ENCODE measurements at regions not wholly inside any gene's neighbourhood (a gene's known extent, or its start where the extent isn't known, plus 50 kb on each side); places are given as distances from the start of the nearest gene placed in this dataset.

DNA sequence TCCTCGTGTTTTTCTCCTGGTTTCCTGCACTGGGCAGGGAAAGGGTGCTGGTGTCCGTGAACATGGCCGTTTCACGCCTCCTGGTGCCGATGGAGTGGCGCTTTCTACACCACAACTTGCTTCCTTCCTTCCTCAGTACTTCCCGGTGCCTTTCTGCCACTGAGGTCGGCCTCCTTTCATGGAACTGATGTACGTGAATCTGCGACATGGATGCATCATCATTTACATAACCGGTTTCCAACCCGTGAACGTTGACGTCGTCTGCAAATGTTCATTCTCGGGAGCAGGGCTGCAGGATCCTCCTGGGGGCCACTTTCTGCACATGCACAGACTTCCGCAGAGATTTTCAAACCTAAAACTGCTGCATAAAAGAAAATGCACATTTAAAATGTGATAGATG, 474.4 kb downstream of the BRD1 start:
- H3K36me3 ChIP-seq (ENCODE audit: control insufficient read depth, insufficient read depth, low read length) = no peaks in the 10 kb centered on the region
- intact Hi-C loops (cut with micrococcal nuclease; ENCODE audit: unreplicated experiment) (no loop called here), in situ Hi-C loops (cut with HindIII; ENCODE audit: low pct_unique_long_range_greater_than_20kb, low sequenced_read_pairs) (no loop called here)
- no peak overlapping the region for H3K4me3 ChIP-seq (ENCODE audit: low read depth in 2 of 2, low read length in 2 of 2)
- H3K9me3 ChIP-seq (ENCODE audit: control insufficient read depth, insufficient read depth, low read depth, low read length) = no peaks in the 10 kb centered on the region
- ATAC-seq (no peak), DNase-seq (ENCODE audit: low read depth, low spot score) (no peak)
- TF ChIP-seq, protein P1, sequence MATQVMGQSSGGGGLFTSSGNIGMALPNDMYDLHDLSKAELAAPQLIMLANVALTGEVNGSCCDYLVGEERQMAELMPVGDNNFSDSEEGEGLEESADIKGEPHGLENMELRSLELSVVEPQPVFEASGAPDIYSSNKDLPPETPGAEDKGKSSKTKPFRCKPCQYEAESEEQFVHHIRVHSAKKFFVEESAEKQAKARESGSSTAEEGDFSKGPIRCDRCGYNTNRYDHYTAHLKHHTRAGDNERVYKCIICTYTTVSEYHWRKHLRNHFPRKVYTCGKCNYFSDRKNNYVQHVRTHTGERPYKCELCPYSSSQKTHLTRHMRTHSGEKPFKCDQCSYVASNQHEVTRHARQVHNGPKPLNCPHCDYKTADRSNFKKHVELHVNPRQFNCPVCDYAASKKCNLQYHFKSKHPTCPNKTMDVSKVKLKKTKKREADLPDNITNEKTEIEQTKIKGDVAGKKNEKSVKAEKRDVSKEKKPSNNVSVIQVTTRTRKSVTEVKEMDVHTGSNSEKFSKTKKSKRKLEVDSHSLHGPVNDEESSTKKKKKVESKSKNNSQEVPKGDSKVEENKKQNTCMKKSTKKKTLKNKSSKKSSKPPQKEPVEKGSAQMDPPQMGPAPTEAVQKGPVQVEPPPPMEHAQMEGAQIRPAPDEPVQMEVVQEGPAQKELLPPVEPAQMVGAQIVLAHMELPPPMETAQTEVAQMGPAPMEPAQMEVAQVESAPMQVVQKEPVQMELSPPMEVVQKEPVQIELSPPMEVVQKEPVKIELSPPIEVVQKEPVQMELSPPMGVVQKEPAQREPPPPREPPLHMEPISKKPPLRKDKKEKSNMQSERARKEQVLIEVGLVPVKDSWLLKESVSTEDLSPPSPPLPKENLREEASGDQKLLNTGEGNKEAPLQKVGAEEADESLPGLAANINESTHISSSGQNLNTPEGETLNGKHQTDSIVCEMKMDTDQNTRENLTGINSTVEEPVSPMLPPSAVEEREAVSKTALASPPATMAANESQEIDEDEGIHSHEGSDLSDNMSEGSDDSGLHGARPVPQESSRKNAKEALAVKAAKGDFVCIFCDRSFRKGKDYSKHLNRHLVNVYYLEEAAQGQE (IDR thresholded peaks at IDR 0.05; ENCODE audit: insufficient read depth in 1 of 2, low read depth in 2 of 2, low read length in 1 of 2) = no peak
- no peak for TF ChIP-seq POLR2AphosphoS5 (IDR thresholded peaks at IDR 0.05; ENCODE audit: low read depth, low read length)
- TF ChIP-seq, protein P2, sequence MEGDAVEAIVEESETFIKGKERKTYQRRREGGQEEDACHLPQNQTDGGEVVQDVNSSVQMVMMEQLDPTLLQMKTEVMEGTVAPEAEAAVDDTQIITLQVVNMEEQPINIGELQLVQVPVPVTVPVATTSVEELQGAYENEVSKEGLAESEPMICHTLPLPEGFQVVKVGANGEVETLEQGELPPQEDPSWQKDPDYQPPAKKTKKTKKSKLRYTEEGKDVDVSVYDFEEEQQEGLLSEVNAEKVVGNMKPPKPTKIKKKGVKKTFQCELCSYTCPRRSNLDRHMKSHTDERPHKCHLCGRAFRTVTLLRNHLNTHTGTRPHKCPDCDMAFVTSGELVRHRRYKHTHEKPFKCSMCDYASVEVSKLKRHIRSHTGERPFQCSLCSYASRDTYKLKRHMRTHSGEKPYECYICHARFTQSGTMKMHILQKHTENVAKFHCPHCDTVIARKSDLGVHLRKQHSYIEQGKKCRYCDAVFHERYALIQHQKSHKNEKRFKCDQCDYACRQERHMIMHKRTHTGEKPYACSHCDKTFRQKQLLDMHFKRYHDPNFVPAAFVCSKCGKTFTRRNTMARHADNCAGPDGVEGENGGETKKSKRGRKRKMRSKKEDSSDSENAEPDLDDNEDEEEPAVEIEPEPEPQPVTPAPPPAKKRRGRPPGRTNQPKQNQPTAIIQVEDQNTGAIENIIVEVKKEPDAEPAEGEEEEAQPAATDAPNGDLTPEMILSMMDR (IDR thresholded peaks at IDR 0.05) = no peak
- no peak for TF ChIP-seq SIN3A (IDR thresholded peaks at IDR 0.05; ENCODE audit: borderline replicate concordance, insufficient read depth, low read depth, low read length)
- no peak for TF ChIP-seq TCF7L2 (IDR thresholded peaks at IDR 0.05; ENCODE audit: low read depth, low read length)
- ChIA-PET POLR2A (no interaction called here), CTCF (no interaction called here)
- H3K4me1 ChIP-seq (ENCODE audit: control insufficient read depth, insufficient read depth, low read length) = no peaks in the 10 kb centered on the region
- H3K27ac ChIP-seq (ENCODE audit: low read length) = no peak overlapping the region
- BruUV-seq (replicated peaks) = no TSS peak
- no peaks in the 10 kb centered on the region; the same call in 1 of the 2 replicates for H3K27me3 ChIP-seq (ENCODE audit: control insufficient read depth, insufficient read depth, low read length)

- BruUV-seq (replicated peaks) = no TSS peak
- H3K27ac ChIP-seq (ENCODE audit: low read length) = no peak overlapping the region
- in situ Hi-C loops (cut with HindIII; ENCODE audit: low pct_unique_long_range_greater_than_20kb, low sequenced_read_pairs) (no loop called here), intact Hi-C loops (cut with micrococcal nuclease; ENCODE audit: unreplicated experiment) (no loop called here)
- H3K9me3 ChIP-seq (ENCODE audit: control insufficient read depth, insufficient read depth, low read depth, low read length) = no peaks in the 10 kb centered on the region
- CTCF ChIA-PET = no interaction called here
- H3K36me3 ChIP-seq (ENCODE audit: control insufficient read depth, insufficient read depth, low read length) = no peaks in the 10 kb centered on the region
- POLR2A ChIA-PET = no interaction called here
- H3K4me1 ChIP-seq (ENCODE audit: control insufficient read depth, insufficient read depth, low read length) = no peaks in the 10 kb centered on the region
- TF ChIP-seq SIN3A (IDR thresholded peaks at IDR 0.05; ENCODE audit: borderline replicate concordance, insufficient read depth, low read depth, low read length) = no peak
- TF ChIP-seq, protein P2 (IDR thresholded peaks at IDR 0.05) = no peak
- TF ChIP-seq, protein P1 (IDR thresholded peaks at IDR 0.05; ENCODE audit: insufficient read depth in 1 of 2, low read depth in 2 of 2, low read length in 1 of 2) = no peak
- TF ChIP-seq TCF7L2 (IDR thresholded peaks at IDR 0.05; ENCODE audit: low read depth, low read length) = no peak
- TF ChIP-seq POLR2AphosphoS5 (IDR thresholded peaks at IDR 0.05; ENCODE audit: low read depth, low read length) = no peak
- DNase-seq (ENCODE audit: low read depth, low spot score) (no peak), ATAC-seq (no peak)
- no peak overlapping the region for H3K4me3 ChIP-seq (ENCODE audit: low read depth in 2 of 2, low read length in 2 of 2)
- no peaks in the 10 kb centered on the region; the same call in 1 of the 2 replicates for H3K27me3 ChIP-seq (ENCODE audit: control insufficient read depth, insufficient read depth, low read length)
Measured at GRCh38 chr22:49352361-49353169, 475.1 kb downstream of the BRD1 start.

Measured in Panc1 (cell line).